GDM1 (cell line): ENCODE measurements at regions not wholly inside any gene's neighbourhood (a gene's known extent, or its start where the extent isn't known, plus 50 kb on each side); places are given as distances from the start of the nearest gene placed in this dataset.
"Not testable (repeated sequence)": the region's sequence is repeated elsewhere in the genome, so short reads cannot be mapped to it uniquely, and the experiment has no call there.

ENCODE experiments used
- DNase-seq: peaks from one replicate; lab custom pipeline; 2025; lab: John Stamatoyannopoulos, UW

DNA sequence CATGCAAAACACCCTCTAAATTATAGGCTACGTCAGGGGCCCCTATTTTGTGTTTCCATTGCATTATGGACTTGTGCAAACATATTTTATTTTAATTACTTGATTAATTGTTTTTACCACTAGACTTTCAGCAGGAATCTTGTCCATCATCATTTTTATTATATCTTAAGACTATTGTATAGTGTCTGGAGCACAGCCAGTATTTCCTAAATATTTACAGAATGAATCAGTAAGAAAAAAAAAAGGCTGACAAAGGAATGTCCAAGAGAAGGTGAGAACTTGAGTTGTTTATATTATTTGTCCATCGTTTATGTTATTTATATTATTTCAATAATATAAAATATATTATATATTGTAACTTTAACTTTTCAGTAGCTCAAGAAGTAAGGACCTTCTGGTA is 664.7 kb downstream of the SLC6A15 start:
- DNase-seq = no peak

DNA sequence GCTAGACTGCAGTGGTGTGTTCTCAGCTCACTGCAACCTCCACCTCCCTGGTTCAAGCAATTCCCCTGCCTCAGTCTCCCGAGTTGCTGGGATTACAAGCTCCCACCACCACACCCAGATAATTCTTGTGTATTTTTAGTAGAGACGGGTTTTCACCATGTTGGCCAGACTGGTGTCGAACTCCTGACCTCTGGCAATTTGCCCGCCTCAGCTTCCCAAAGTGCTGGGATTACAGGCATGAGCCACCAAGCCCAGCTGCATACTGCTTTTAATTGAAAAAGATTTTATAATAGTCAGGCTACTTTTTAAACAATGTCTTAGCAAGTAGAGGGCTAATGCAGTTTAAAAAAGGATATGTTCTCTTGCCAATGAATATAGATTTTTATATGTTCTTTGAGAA is 668.9 kb downstream of the SLC6A15 start:
- no peak for DNase-seq

DNA sequence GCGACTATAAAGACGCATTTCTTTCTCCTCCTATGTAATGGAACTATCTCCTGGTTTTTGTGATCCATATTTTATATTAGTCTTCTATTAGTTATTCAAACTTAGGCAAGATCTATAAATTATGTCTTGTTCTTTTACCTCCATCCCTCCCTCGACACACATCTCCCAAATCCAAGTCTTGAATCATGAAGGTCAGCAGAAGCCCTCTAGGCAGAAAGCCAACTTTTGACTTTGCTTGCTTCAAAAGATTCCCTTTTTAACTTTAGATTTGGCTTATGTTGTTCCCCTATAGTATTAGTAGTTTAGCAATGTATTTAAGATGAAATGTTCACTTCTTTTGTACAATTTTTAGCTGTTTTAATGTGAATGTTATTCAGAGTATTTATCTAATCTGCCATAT is 689.8 kb downstream of the SLC6A15 start:
- DNase-seq = no peak

DNA sequence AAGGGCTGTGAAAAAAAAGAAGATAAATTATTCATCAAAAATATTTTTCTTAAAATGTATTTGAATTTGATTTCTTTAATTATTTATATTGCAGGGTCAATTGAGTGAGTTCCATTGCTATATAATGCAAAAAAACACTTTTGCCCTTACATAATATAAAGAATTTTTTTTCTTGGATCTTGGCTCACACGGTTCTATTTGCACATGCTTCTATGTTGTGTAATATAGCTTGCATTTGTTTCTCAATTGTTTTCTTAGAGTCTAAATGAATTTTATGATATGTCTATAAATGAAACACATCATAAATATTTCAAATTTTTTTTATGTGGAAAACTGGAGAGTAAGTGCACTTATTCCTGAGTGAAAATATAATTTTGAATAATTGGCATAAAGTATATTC is 694.2 kb downstream of the SLC6A15 start:
- no peak for DNase-seq

- DNase-seq = no peak
Observed at GRCh38 chr12:84201976-84202375, 710.6 kb downstream of the SLC6A15 start.

DNA sequence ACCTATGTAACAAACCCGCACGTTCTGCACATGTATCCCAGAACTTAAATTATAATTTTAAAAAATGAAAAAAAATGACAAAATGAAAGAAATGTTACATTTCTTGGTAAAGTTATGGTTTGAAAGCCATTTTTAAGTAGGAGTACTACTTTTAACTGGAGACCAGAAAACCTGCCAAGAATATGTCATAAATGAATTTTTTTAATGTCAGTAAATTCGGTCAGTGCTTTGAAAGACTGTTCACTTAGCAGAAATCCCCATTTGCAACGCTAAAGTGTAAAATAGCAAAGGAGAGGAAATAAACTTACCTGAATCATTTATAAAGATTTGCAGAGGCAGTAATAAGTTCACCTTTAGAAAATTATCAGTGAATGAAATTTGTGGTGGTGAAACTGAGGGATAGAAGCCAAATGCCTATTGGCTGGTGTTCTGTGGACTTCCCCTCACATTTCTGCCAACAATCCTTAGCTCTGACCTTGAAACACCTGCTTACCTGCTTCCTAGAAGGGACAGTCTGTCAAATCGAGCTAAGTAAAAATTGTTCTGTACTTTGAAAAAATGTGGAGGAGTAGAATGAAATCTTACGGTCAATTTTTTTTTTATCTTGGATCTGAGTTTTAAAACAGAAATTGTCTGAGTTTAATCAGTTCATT is 714.2 kb downstream of the SLC6A15 start:
- DNase-seq = no peak

- no peak for DNase-seq
Observed at GRCh38 chr12:84191779-84192178, 720.8 kb downstream of the SLC6A15 start.

- no peak for DNase-seq
Observed at GRCh38 chr12:84186433-84186832, 726.2 kb downstream of the SLC6A15 start.

DNA sequence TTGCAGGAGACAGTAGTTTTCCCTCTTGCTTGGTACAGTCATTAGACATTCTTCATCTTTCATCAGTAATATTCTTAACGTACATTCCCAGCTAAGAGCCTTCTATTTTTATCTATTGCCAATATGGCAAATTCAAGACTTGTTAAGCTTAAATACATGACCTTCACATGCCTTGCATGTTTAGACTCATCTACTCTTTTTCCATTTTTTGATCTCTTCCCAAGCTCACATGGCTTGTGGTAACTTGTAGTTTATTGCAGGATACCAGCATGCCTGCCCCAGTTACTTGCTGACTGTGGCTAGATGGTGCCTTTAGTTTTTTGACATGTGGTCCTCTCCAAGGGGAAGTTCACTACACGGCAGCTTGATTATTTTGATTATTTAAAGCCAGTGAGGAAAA is 729.0 kb downstream of the SLC6A15 start:
- no peak for DNase-seq

DNA sequence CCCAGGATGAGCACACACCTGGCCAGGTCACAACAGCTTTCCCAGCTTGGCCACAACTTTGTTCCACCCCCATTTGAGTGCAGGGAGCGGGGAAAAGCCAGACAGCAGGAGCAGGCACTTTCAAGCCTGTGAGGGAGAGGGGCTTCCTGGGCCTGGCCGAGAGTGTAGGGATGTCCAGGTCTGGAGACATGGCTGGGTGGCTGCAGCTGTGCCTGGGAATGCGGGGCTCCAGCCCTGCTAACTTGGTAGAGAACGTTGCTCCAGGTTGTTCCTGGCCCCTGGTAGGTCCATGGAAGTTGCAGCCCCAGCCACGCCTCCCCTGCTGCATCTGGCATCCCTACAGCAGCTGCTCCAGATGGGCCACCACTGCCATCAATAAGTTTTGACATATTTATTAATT is 738.5 kb downstream of the SLC6A15 start:
- DNase-seq = no peak

- no peak for DNase-seq
Observed at GRCh38 chr12:84172823-84173424, 739.7 kb downstream of the SLC6A15 start.

DNA sequence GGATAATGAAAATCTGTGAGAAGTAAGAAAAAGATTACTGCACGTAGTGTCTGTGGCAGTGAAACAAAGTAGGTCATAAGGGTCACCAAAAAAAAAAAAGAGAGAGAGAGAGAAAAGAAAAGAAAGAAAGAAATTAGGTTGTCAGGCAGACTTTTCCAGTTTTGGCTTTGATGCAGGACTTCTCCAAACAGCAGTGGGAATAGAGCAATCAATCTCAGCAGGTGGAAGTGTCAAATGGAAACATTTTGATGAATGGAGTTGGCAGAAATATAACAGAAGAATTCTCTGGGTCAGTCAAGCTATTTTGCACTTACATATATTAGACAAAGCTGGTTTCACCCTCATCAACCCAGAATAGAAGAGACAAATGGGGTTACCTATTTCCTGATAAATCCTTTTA is 745.8 kb downstream of the SLC6A15 start:
- no peak for DNase-seq

DNA sequence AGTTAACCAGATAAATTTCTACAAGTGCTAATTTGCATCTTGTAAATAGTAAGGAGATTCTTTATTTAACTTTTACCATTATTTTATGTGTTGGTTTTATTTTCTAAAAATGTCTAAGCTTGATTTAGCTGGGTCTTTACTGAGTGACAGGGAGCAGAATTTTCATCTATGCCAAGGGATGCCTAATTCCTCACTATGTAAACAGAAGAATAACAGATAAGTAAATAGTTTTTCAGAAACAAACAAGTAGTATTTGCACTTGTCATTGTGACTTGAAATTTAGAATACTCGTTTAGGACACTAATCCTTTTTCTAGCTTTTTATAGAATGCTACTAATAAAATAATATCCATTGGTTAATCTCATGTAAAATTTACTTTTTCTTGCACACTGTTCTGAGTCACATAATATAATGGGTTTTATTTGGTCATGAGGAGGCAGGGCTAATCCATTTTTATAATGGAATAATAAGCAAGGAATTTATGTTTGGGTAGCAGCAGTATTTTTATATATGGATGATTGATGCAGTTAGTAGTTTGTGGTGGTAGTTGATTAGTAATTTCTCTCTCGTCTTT is 746.5 kb downstream of the SLC6A15 start:
- no peak for DNase-seq

GRCh38 chr12:84161296-84161695 is 751.3 kb downstream of the SLC6A15 start:
- no peak for DNase-seq

DNA sequence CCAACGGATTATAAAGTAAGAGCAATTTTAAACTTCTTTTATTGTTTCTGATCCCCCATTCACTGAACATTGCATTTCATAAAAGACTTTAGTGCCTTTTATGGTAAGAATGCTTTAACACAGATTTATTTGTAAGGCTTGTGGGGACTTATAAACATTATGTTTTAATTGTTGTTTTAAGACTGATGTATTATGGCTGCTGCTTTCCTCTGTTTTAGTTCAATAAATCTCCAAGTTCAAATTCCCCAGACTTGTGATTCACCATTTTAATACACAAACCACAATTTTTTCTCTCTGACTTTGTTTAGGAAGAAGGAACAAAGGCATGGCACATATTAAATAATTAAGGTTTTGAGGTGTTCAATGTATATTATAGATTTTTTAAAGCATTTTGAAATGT is 753.3 kb downstream of the SLC6A15 start:
- DNase-seq = no peak

GRCh38 chr12:84157170-84157569 is 755.4 kb downstream of the SLC6A15 start:
- DNase-seq = no peak

DNA sequence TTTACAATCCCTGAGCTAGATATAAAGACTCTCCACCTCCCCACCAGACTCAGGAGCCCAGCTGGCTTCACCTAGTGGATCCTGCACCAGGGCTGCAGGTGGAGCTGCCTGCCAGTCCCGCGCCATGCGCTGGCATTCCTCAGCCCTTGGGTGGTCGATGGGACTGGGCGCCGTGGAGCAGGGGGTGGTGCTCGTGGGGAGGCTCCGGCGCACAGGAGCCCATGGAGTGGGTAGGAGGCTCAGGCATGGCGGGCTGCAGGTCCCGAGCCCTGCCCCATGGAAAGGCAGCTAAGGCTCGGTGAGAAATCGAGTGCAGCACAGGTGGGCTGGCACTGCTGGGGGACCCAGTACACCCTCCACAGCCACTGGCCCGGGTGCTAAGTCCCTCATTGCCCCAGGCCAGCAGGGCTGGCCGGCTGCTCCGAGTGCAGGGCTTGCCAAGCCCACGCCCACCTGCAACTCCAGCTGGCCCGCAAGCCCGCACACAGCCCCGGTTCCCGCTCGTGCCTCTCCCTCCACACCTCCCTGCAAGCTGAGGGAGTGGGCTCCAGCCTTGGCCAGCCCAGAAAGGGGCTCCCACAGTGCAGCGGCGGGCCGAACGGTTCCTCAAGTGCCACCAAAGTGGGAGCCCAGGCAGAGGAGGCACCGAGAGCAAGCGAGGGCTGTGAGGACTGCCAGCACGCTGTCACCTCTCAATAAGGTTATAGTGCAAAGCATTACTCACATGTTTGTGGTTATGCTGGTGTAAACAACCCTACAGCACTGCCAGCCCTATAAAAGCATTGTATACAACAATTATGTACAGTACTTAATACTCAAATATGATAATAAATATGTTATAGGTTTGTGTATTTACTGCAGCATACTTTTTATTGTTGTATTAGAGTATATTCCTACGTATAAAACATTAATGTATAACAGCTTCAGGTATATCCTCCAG is 757.3 kb downstream of the SLC6A15 start:
- not testable (repeated sequence) for DNase-seq

DNA sequence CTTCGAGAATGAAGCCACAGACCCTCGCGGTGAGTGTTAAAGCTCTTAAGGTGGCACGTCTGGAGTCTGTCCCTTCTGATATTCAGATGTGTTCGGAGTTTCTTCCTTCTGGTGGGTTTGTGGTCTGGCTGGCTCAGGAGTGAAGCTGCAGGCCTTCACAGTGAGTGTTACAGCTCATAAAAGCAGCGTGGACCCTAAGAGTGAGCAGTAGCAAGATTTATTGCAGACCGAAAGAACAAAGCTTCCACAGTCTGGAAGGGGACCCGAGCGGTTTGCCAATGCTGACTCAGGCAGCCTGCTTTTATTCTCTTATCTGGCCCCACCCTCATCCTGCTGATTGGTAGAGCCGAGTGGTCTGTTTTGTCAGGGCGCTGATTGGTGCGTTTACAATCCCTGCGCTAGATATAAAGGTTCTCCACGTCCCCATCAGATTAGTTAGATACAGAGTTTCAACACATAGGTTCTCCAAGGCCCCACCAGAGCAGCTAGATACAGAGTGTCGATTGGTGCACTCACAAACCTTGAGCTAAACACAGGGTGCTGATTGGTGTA is 758.1 kb downstream of the SLC6A15 start:
- not testable (repeated sequence) for DNase-seq

GRCh38 chr12:84150201-84150600 is 762.4 kb downstream of the SLC6A15 start:
- DNase-seq = no peak

DNA sequence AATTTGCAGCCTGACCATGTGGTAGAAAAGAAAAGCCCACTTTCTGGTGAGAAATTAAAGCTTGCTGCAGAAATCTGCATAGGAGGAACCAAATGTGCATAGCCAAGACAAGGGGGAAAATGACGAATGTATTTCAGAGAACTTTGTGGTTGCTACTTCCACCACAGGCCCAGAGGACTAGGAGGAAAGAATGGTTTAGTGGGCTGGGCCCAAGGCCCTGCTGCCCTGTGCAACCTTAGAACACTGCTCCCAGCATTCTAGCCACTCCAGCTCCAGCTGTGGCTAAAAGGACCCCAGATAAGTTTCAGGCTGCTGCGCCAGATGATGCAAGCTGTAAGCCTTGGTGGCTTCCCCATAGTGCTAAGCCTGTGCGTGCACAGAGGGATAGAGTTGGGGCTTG is 764.3 kb downstream of the SLC6A15 start:
- no peak for DNase-seq

- no peak for DNase-seq
Observed at GRCh38 chr12:84136862-84137367, 775.7 kb downstream of the SLC6A15 start.
